ENCODE measurements at regions not wholly inside any gene's neighbourhood (a gene's known extent, or its start where the extent isn't known, plus 50 kb on each side); places are given as distances from the start of the nearest gene placed in this dataset.

DNA sequence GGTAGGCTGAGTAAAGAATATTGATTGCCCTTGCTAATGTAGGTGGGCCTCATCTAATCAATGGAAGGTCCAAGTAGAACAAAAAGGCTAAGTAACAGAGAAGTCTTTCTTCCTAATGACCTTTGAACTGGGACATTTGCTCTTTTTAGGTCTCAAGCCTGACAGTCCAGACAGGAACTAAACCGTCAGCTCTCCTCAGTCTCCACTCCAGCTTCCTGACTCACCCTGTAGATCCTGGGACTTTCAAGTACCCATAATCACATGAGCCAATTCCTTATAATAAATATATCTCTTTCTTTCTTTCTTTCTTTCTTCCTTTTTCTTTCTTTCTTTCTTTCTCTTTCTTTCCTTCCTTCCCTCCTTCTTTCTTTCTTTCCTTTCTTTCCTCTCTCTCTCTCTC lies 479.5 kb upstream of the PAPPA start:
- TF ChIP-seq, protein P1, sequence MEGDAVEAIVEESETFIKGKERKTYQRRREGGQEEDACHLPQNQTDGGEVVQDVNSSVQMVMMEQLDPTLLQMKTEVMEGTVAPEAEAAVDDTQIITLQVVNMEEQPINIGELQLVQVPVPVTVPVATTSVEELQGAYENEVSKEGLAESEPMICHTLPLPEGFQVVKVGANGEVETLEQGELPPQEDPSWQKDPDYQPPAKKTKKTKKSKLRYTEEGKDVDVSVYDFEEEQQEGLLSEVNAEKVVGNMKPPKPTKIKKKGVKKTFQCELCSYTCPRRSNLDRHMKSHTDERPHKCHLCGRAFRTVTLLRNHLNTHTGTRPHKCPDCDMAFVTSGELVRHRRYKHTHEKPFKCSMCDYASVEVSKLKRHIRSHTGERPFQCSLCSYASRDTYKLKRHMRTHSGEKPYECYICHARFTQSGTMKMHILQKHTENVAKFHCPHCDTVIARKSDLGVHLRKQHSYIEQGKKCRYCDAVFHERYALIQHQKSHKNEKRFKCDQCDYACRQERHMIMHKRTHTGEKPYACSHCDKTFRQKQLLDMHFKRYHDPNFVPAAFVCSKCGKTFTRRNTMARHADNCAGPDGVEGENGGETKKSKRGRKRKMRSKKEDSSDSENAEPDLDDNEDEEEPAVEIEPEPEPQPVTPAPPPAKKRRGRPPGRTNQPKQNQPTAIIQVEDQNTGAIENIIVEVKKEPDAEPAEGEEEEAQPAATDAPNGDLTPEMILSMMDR (optimal IDR thresholded peaks at IDR 0.05 in 1 of 3, IDR thresholded peaks at IDR 0.05 in 1 of 3, conservative IDR thresholded peaks at IDR 0.05 in 1 of 3; ENCODE audit: extremely low read depth in 1 of 3, insufficient read depth in 2 of 3, low read length in 3 of 3): no peak
- no peak for TF ChIP-seq EZH2 (IDR thresholded peaks at IDR 0.05; ENCODE audit: low read length)
